NCI-H146 (cell line): ENCODE measurements at regions not wholly inside any gene's neighbourhood (a gene's known extent, or its start where the extent isn't known, plus 50 kb on each side); places are given as distances from the start of the nearest gene placed in this dataset.
"Not testable (repeated sequence)": the region's sequence is repeated elsewhere in the genome, so short reads cannot be mapped to it uniquely, and the experiment has no call there.

Experiments used
- DNase-seq: peaks from one replicate; lab custom pipeline; 2025; lab: John Stamatoyannopoulos, UW

DNA sequence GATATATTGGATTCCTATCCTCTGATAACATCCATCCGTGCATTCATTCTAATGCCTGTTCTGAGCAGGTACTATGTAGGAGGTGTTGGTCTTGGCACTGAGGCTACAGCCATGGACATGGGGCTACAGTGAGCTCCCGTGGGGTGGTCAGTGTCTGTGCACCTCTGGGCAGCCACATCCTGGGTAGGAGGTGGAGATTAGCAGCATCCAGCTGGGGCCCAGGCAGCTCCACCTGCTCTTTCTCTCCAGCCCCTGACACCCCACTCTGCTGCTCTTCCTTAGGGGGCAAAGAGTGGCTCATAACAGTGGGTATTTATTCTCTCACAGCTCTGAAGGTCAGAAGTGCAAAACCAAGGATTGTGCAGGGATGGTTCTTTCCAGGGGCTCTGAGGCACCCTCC is 292.0 kb upstream of the SFSWAP start:
- DNase-seq = no peak

DNA sequence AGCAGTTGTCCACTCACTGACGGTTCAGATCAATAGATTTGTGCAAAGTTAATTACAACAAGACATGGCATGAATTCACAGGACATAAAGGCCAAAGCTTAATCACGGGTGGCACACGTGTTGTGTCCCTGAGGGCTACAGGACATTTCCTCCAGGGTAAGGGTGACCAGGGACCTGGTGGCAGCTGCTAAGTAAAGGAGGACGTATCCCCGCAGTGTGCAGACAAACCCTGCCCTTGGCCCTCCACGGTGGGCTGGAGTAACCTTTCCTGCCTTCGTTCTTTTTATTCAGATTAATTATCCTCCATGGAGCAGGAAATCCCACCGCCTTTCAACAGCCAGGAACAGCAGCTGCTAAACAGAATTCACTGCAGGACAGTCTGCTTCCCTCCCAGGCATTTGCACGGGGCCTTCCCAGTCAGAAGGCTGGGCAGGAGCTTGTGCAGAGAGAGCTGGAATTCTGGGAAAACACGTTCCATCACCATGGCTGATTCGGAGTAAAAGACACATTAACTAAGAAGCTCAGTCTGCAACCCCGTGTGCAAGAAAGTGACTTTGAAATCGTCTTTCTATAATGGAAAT is 289.9 kb upstream of the SFSWAP start:
- no peak for DNase-seq

DNA sequence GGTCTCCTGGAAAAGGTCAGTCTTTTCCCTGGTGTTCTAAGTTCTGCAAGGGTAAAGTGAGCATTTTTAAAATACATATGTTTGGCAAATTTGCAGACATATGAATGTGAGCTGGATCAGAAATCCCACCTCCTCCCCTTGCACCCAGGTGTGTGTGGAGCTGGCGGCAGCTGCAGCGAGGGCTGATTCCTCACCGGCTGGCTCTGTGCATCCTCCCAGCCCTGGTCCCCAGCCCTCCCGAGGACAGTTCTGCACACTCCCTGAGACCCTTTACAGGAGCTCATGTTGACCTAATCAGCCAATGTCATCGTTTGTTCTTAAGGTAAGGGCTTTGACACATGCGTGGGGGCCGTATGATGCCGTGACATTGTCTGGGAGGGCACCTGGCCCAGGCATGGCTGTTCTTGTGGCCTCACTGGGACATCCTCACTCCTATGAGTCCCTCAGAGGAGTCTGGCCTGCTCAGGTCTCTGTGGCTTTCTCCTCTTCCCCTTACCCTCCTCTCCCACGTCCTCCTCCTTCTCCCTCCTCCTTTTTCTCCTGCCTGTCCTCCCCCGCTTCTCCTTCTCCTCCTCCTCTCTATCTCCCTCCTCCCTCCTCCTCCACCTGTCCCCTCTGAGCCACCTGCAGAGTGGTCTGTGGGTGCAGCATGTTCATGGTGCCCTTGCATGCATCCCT is 289.2 kb upstream of the SFSWAP start:
- DNase-seq = no peak

DNA sequence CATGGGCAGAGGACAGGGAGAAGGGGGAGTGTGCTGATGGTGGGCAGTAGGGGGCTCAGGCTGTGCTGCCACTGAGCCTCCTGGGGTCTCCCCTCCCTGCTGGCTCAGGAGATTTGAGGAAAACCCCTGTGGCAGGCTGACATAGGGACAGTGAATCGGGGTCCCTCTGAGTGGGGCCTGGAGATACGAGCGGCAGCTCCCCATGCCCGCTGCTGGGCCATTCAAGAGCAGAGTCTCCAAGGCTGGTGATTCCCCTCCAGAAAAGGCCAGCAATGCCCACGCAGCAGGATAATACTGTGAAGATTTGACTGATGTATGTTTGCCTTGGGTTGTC is 288.7 kb upstream of the SFSWAP start:
- DNase-seq = no peak

DNA sequence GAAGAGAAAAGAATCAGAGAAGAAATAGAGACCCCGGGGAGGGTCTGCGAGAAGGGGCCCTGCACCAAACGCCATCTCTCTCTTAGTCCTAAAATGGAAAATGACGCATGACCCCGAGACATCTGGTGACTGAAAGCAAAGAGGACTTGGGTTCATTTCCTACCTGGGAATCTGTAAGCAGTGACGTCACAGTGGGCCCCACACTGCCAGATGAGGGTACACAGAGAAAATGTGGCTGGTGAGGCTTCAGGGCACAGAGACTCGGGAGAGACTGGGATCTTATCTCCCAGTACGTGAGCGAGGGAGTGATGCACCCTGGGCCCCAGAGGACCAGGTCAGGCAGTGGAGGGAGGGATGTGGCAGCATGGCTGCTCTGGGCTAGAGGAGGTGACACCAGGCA is 288.1 kb upstream of the SFSWAP start:
- no peak for DNase-seq

DNA sequence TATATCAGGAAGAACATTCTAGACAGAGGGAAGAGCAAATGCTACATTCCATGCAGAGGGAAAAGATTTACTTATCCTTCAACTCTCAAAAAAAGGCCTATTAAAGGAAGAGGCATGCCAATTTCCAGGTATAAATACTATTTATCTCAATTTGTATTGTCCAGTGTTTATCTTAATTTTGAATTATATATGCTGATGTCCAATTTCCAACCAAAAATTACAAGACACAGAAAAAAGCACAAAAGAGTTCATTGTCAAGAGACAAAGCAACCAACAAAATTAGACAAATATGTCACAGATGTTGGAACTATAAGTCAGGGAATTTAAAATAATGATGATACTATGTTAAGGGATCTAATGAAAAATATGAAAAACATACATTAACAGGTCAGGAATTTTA is 286.6 kb upstream of the SFSWAP start:
- DNase-seq = no peak

DNA sequence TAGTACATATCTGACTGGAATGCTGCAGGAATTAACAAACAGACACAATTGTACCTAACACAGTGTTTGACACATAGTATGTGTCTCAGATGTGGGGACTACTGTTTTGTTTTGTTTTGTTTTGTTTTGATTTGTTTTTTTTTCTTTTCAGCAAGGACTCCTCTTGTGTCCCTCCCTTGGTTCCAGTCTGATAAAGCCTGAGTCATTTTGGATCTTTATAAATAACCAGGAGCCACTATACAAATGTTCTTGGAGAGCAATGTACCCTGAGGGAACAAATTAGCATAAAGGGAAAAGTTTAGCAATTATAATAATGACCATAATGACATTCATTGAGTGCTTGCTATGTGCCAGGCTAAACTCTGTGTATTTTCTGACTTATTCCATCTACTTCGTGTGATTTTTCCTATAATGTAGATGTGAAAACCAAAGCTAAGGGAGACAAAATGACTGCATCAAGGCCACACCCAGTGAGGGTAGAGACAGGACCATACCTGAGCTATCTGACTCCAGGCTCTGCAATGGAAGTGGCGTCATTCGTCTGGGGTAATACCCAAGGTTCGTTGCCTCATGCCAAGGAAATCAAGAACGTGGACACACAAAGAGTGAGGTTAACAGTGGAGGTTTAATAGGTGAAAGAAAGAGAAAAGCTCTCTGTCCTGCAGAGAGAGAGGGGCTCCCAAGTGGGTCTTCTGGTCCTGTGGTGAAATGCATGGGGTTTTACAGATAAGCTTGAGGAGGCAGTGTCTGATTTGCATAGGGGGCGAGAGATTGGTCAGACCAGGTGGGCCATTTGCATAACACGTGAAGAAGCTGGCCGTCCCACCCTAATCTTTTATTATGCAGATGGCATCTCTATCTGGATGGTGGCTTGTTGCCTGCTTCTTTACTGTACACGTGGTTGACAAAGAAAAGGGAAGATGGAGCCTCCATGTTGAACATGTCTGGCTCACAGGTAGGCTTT is 285.5 kb upstream of the SFSWAP start:
- DNase-seq = no peak

DNA sequence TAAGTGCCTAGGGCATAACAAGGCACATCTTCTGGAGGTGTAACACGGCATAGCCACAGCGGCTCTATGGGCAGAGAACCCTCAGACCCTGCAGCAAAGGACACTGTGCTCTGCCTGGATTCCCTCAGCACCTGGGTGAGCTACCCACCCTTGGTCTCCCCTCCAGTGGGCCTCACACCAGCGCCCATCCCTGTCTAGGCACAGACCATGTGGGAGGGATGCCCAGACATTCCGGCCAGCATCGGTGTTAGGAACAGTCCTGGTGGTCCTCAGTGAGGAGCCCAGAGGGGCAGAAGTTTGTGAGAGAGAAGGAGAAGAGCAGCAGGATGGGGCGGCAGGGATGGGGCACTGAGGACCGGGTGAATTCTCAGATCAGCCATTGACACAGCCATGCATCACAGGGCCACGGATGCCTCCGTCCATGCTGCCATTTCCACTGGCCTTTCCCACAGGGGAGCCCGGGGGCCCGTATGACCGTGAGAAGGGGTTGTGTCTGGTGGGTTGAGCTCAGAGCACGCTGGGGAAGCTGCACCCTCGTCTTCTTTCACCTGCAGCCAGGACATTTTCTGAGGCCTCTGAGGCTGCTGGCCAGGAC is 282.7 kb upstream of the SFSWAP start:
- DNase-seq = no peak

DNA sequence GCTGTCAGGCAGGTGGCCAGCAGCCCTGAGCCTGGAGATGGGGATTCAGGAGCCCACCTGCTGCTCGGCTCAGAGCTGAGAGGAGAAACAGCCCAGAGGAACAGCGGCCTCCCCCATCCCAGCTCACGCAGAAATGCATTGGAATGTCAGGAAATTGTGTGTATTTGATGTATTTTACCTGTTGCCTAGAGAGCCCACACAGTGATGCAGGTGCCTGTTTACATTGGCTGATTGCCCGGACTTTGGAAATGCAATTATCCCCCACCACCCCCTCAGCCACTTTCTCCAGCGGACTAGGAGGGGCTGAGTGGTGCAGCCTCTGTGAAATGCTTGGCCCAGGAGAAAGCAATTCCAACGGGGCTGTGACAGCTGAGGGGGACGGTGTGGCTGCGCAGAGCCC is 281.7 kb upstream of the SFSWAP start:
- not testable (repeated sequence) for DNase-seq

DNA sequence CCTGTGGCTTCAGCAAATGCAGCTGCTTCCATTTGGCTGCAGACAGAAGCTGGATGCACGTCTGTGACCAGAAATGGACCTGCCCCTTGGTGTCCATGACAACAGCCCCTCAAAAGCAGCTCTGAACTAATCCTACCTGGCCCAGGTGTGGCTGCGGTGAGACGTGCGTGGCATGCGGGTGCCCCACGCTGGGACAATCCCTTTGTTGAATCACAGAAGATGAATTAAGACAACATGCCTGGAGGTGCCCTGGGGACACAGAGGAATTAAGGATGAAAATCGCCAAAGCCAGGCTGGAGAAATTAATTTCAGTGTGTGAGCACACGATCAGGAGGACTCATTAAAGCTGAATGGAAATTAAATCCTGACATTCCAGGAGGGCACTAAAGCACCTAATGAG is 281.2 kb upstream of the SFSWAP start:
- not testable (repeated sequence) for DNase-seq

DNA sequence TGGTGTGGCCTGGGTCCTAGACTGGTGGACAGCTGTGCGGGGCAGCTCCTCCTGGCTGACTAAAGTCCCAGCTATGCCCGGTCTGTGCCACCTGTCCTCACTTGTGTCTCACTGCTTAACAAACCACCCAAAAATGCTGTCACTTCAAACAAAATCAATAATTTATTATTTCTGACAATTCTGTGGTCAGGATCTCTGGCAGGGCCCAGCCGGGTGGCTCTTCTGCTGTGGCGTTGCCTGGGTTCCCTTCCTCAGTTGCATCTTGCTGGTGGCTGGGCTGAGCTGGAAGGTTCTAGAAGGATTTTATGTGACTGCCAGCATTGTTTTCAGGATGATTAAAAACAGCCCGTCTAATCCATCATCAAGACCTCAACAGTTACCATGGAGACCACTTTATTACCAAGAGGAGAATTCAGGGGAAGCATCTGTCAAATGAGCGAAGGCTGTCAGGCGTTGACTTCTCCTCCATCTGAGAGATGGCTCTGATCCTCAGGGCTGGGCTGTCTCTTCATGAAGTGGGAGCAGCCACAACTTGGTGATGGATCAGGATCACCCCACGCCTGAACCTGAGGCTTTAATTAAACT is 280.6 kb upstream of the SFSWAP start:
- no peak for DNase-seq

DNA sequence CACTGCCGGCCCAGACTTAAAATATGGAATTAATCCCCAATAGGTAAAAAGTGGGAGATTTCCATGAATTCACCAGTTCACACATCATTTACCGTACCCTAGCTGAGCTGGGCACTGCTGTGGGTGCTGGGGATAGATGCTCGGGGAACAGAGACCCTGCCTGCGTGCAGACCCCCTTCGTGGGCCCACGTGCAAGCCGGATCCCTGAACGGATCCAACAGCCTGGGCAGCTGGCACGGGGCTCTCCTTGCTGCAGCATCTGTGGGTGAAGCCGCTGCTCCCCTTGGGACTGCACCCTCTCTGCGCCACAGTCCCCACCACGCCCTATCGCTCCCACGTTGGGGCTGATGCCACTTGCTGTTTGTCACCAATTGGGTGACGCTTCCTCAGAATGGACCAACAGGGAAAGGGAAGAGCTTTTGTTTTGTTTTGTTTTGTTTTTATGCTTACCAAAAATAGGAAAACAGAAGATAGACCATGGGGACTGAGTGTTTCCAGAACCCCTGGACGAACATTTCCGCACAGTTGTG is 279.7 kb upstream of the SFSWAP start:
- not testable (repeated sequence) for DNase-seq

DNA sequence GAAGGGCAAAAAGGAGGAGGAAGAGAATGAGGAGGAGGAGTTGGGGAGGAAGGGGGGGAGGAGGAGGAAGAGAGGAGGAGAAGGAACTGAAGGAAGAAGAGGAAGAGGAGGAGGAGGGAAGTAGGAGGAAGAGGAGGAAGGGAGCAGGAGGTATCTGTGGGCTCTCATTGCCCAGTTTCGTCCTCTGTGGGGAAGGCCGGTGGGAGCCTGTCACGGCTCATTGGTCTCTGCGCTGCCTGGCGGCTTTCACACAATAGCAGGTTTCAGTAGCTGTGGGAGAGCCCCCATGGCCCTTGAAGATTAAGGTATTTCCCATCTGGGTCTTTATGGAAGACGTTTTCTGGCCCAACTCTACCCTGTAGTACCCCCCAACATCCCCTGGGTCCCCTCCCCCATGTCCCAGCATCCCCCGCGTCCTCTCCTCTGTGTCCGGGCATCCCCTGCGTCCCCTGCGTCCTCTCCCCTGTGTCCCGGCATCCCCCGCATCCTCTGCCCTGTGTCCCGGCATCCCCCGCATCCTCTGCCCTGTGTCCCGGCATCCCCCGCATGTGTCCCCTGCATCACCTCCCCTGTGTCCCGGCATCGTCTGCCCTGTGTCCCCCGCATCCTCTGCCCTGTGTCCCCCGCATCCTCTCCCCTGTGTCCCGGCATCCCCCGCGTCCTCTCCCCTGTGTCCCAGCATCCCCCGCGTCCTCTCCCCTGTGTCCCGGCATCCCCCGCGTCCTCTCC is 278.2 kb upstream of the SFSWAP start:
- DNase-seq = no peak

DNA sequence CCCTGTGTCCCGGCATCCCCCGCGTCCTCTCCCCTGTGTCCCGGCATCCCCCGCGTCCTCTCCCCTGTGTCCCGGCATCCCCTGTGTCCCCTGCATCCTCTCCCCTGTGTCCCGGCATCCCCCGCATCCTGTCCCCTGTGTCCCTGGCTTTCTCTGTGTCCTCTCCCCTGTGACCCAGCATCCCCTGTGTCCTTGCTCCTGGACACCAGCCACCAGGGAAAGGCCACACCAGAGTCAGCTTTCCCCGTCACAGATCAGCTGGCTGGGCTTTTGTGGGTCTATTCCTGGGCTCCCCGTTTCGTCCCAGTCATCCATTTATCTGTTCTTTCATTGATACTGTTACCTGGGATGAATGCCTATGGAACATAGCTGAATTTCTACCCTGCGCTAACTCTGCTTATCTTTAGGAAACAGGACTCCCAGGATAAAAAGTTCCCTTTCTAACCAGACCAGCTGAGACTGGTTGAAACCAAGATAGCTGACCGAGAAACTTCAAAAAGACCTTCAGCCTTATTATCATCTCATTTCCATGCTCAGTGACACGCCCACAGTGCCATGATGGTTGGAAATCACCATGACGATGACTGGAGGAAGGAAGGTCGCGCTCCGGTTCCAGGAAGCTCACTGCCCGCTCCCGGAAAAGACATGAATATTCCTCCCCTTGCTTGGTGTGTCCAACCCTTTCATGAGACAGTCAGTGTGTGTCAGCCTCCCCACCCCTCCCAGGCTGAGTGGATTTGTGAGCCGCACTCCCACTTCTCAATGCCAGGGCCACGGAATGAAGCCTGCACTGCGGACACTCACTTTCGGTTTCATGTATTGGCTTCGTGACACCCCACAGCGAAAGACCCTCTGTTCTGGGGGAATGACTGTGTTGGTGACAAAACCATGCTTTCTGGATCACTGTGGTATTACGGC is 276.4 kb upstream of the SFSWAP start:
- no peak for DNase-seq

DNA sequence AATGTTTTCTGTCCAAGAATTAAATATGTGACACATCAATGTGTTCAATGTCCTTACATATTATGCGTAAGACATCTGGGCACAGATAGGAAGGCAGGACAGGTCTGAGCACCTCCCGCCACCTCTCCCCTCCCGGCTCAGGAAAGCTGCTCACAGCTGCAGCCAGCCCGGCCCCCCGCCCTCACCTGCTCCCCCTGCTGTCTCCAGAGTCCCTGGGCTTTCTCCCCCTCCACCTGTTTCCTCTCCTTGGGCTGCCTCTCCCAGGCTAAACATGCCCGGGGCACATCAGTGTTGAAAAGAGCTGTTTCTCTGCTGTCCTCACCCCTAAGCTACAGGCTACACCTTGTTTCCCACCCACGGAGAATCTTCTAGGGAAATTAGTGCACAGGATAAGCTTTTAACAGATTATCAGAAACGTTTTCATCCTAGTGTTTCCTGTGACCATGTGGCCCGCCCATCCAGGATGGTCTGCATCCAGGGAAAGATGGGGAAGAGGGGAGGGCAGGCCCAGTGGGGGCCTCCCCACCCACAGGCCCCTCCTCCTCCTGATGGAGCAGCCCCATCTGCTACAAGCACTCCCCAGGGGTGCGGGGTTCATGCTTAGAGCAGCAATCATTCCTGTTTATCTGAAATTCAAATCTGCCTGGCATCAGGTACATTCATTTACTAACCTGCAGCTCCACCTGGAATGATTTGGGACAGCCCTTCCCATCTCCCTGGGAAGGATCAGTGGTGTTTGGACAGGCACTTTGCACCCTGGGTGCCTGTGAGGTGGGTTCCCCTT is 273.8 kb upstream of the SFSWAP start:
- DNase-seq = no peak

DNA sequence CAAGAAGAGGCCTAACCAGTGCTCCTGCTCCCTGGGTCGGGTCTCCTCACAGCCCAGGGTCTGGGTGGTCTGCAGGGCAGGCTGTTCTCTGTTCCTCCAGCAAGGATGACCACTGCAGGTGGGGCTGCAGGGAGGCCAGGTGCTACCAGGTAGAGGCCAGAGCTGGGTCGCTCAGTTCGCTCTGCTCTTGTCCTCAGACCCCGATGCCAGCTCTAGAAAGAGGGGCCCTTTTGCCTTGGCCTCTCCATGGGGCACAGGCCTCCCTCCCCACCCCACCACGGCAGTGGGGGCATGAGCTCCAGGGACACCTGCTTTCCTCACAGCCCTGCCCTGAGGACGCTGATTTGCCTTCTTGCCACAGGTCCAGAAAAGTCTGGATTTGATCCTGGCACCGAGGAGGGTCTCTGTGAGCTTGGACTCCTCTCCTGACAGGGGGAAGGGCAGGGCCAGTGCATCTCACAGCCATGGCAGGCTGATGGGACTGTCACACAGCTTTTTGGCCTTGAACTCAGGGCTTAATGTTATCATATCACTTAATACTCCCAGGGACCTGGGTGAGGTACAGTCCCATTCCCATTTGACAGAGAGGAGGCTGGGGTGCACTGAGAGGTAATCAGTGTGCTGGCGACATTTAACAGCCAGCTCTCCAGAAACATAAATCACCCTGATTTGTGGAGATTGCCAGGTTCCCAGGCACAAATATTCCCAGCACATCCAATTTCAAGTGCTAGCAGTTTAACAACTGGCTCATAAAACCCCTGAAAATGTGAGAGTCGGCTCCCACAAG is 273.0 kb upstream of the SFSWAP start:
- no peak for DNase-seq

DNA sequence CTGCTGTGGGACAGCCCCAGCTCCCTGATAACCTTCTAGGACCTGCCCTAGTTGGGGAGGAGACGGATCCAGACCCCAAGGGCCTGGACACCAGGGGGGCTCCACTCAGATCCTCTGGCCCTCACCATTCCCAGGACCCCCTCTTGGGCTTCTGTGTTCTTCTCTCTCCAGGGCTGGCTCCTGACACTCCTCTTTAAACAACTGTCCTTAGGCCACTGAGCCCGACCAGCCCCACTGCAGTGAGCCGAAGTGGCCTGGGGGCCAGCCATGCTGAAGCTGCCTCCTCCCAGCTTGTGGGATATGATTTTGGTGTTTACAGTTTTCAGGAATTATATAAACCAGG is 272.4 kb upstream of the SFSWAP start:
- DNase-seq = not testable (repeated sequence)

DNA sequence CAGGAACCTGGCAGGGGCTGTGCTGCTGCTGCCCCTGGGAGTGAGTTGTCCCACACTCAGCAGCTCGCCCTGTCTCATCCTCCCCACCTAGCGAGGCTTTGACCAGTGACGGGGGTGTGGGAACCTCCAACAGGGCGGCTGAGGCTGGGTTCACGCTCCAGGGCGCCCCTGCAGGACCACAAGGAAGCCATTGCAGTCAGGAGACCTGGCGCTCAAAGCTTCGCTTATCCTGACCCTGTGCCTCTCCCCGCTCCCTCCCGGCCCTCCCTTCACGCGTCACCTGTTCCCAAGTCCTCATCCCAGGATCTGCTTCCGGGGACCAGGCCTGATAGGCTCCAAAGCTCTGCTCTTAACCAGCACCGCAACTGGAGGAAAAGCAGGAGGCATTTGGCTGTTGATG is 272.0 kb upstream of the SFSWAP start:
- no peak for DNase-seq

DNA sequence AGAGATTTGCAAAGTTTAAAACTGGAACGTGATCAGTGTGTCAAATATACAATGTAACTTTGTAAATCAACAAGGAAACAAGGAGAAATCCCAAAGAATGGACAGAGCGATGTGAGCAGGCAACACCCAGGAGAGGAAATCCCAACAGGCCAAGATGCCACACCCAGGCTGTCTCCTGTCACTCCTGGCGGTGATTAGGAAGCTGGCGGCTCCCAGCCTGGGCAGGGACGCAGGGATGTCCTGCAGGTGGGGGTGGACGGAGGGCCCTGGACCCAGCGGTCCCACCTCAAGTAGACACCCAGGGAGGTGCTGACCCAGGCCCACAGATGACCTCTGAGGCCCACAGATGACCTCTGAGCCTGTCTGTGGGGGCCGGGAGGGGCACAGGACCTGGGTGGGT is 271.1 kb upstream of the SFSWAP start:
- DNase-seq = not testable (repeated sequence)
